H1 (cell line): ENCODE measurements at regions not wholly inside any gene's neighbourhood (a gene's known extent, or its start where the extent isn't known, plus 50 kb on each side); places are given as distances from the start of the nearest gene placed in this dataset.

Experiments
- CTCF ChIA-PET: fragments of 300-600 bp; sonication (Branson Sonifier 250); formaldehyde crosslinking; loops from one replicate; lab custom pipeline; 2021; ENCODE audit not compliant: partially characterized antibody; lab: Charles Lee
- POLR2A ChIA-PET: fragments of 300-600 bp; sonication (Branson Sonifier 250); formaldehyde crosslinking; loops from one replicate; lab custom pipeline; 2021; ENCODE audit warnings: inconsistent platforms; ENCODE audit not compliant: partially characterized antibody; lab: Charles Lee
- DNase-seq, 2 experiments: peaks; one replicate each; pipeline versions ENCODE4 v3.0.0 to v3.0.0-alpha.2; 2010 to 2022; ENCODE audit warnings: low spot score in 2 of 2, low read depth in 1 of 2, mixed read lengths in 1 of 2
- FAIRE-seq: peaks from 2 replicates; lab custom pipeline; 2011; peaks lifted over from hg19 to GRCh38; lab: Jason Lieb, UNC
- H2AFZ ChIP-seq: 2 replicates; pipeline ENCODE4 v1.8.1; 2012; ENCODE audit warnings: low read length, inconsistent platforms
- H2AK5ac ChIP-seq: 2 replicates; pipeline ENCODE4 v1.6.1; 2013; ENCODE audit warnings: low read depth, low read length
- H2BK120ac ChIP-seq: replicated peaks from 2 replicates; pipeline ENCODE3; 2013; ENCODE audit warnings: low read depth, low read length, inconsistent platforms
- H2BK12ac ChIP-seq: 2 replicates; pipeline ENCODE4 v1.6.1; 2013; ENCODE audit warnings: low read depth, low read length
- H2BK15ac ChIP-seq: 2 replicates; pipeline ENCODE4 v1.6.1; 2013; ENCODE audit warnings: low read length
- H2BK20ac ChIP-seq: 2 replicates; pipeline ENCODE4 v1.6.1; 2013; ENCODE audit warnings: low read length
- H2BK5ac ChIP-seq: 2 replicates; pipeline ENCODE4 v1.6.1; 2013; ENCODE audit warnings: low read depth, low read length
- H3K14ac ChIP-seq: 2 replicates; pipeline ENCODE4 v1.6.1; 2013; ENCODE audit warnings: inconsistent platforms; ENCODE audit not compliant: insufficient read length
- H3K18ac ChIP-seq: 2 replicates; pipeline ENCODE4 v1.6.1; 2013; ENCODE audit warnings: low read length; ENCODE audit errors: extremely low read depth
- H3K23ac ChIP-seq: 2 replicates; pipeline ENCODE4 v1.6.1; 2013; ENCODE audit warnings: inconsistent platforms; ENCODE audit not compliant: insufficient read length
- H3K23me2 ChIP-seq: 2 replicates; pipeline ENCODE4 v1.6.1; 2013; ENCODE audit warnings: low read depth, low read length
- H3K27ac ChIP-seq: 2 replicates; pipeline ENCODE4 v1.6.1; 2011; ENCODE audit warnings: low read depth, low read length, inconsistent platforms
- H3K27me3 ChIP-seq, 4 experiments: replicated peaks in 1 of 4; 1 replicate in 1 of 4; 2 replicates in 3 of 4; pipeline versions ENCODE4 v1.6.1 to v1.8.1; 2011 to 2013; ENCODE audit warnings: low read length in 3 of 4, mild to moderate bottlenecking in 3 of 4, inconsistent platforms in 2 of 4, mixed read lengths in 2 of 4, moderate library complexity in 1 of 4; ENCODE audit not compliant: control insufficient read depth in 3 of 4, insufficient read depth in 3 of 4; ENCODE audit errors: extremely low read depth in 1 of 4
- H3K36me3 ChIP-seq, 4 experiments: 2 replicates each; pipeline versions ENCODE4 v1.6.1 to v1.8.1; 2011 to 2013; ENCODE audit warnings: mild to moderate bottlenecking in 4 of 4, low read length in 3 of 4, moderate library complexity in 2 of 4, control low read depth in 1 of 4, inconsistent platforms in 1 of 4; ENCODE audit not compliant: insufficient read depth in 4 of 4, control insufficient read depth in 2 of 4
- H3K4ac ChIP-seq: replicated peaks from 2 replicates; pipeline ENCODE3; 2013; ENCODE audit warnings: low read length, low read depth, mixed read lengths, inconsistent platforms; ENCODE audit not compliant: insufficient read length
- H3K4me1 ChIP-seq, 4 experiments: replicated peaks in 1 of 4; 1 replicate in 1 of 4; 2 replicates in 3 of 4; pipeline versions ENCODE4 v1.6.1 to v1.8.1; 2011 to 2013; ENCODE audit warnings: low read length in 3 of 4, inconsistent platforms in 2 of 4, mixed read lengths in 1 of 4; ENCODE audit not compliant: insufficient read depth in 4 of 4, control insufficient read depth in 3 of 4
- H3K4me2 ChIP-seq, 2 experiments: 2 replicates each; pipeline versions ENCODE4 v1.6.1 to v1.8.1; 2011 to 2013; ENCODE audit warnings: low read depth in 2 of 2, low read length in 2 of 2, control low read depth in 1 of 2, inconsistent platforms in 1 of 2, mild to moderate bottlenecking in 1 of 2; ENCODE audit not compliant: insufficient read depth in 1 of 2
- H3K4me3 ChIP-seq, 4 experiments: fragments of 200-600, 300-600 bp in 1 of 4; sonication (generic), shearing (Covaris generic), sonication (Bioruptor Twin) in 1 of 4; 2 replicates each; pipeline versions ENCODE4 v1.5.1 to v1.8.1; 2011 to 2016; ENCODE audit warnings: low read length in 4 of 4, low read depth in 3 of 4, control low read depth in 2 of 4, inconsistent platforms in 2 of 4, mild to moderate bottlenecking in 2 of 4, mixed read lengths in 1 of 4, moderate library complexity in 1 of 4; ENCODE audit not compliant: insufficient read depth in 2 of 4; ENCODE audit errors: extremely low read depth in 1 of 4
- H3K56ac ChIP-seq: replicated peaks from 2 replicates; pipeline ENCODE3; 2013; ENCODE audit warnings: low read depth, mild to moderate bottlenecking, mixed read lengths, low read length, inconsistent platforms; ENCODE audit not compliant: insufficient read length
- H3K79me1 ChIP-seq: 2 replicates; pipeline ENCODE4 v1.6.1; 2013; ENCODE audit warnings: low read depth, low read length, control low read depth
- H3K79me2 ChIP-seq, 2 experiments: 2 replicates each; pipeline versions ENCODE4 v1.6.1 to v1.8.1; 2012 to 2013; ENCODE audit warnings: low read length in 2 of 2, mild to moderate bottlenecking in 2 of 2, inconsistent platforms in 1 of 2; ENCODE audit not compliant: insufficient read depth in 2 of 2, control insufficient read depth in 1 of 2
- H3K9ac ChIP-seq, 4 experiments: replicated peaks in 1 of 4; 1 replicate in 1 of 4; 2 replicates in 3 of 4; pipeline versions ENCODE4 v1.6.1 to v1.8.1; 2011 to 2013; ENCODE audit warnings: low read depth in 3 of 4, low read length in 3 of 4, control low read depth in 2 of 4, mild to moderate bottlenecking in 2 of 4, moderate library complexity in 2 of 4, inconsistent platforms in 1 of 4; ENCODE audit errors: extremely low read depth in 1 of 4
- H3K9me3 ChIP-seq, 2 experiments: 2 replicates each; pipeline versions ENCODE4 v1.6.1 to v1.8.1; 2012 to 2013; ENCODE audit warnings: mild to moderate bottlenecking in 2 of 2, moderate library complexity in 2 of 2, control low read depth in 1 of 2, inconsistent platforms in 1 of 2, low read depth in 1 of 2, low read length in 1 of 2, mixed read lengths in 1 of 2; ENCODE audit not compliant: insufficient read depth in 2 of 2
- H4K20me1 ChIP-seq, 2 experiments: replicated peaks in 1 of 2; 2 replicates each; pipeline versions ENCODE3 to v1.8.1; 2011 to 2013; ENCODE audit warnings: inconsistent platforms in 2 of 2, low read length in 2 of 2, mild to moderate bottlenecking in 1 of 2; ENCODE audit not compliant: insufficient read depth in 2 of 2, control insufficient read depth in 1 of 2
- H4K5ac ChIP-seq: 2 replicates; pipeline ENCODE4 v1.6.1; 2013; ENCODE audit warnings: low read length, low read depth, mixed read lengths, inconsistent platforms; ENCODE audit not compliant: insufficient read length
- H4K8ac ChIP-seq: 2 replicates; pipeline ENCODE4 v1.8.0; 2013; ENCODE audit warnings: mild to moderate bottlenecking, moderate library complexity, low read length, inconsistent platforms; ENCODE audit not compliant: insufficient read depth; ENCODE audit errors: extremely low read depth
- H4K91ac ChIP-seq: replicated peaks from 2 replicates; pipeline ENCODE3; 2013; ENCODE audit warnings: low read length, mixed read lengths, inconsistent platforms; ENCODE audit not compliant: insufficient read length
- CHD1 ChIP-seq: IDR thresholded peaks from 2 replicates; pipeline ENCODE4 v1.6.1; 2012; ENCODE audit warnings: low read depth, low read length, improper control_type of control experiment
- CHD2 ChIP-seq: IDR thresholded peaks from 2 replicates; pipeline ENCODE4 v1.6.1; 2012; ENCODE audit warnings: low read length, improper control_type of control experiment
- CREB1 ChIP-seq: IDR thresholded peaks from 2 replicates; pipeline ENCODE4 v1.6.1; 2012; ENCODE audit warnings: inconsistent platforms
- HDAC6 ChIP-seq: IDR thresholded peaks from one replicate; pipeline ENCODE4 v1.7.1; 2012; ENCODE audit warnings: low read depth, mild to moderate bottlenecking, inconsistent platforms, low read length, moderate library complexity
- JUN ChIP-seq: IDR thresholded peaks from 2 replicates; pipeline ENCODE4 v1.6.1; 2011; ENCODE audit warnings: low read depth, mild to moderate bottlenecking, improper control_type of control experiment, low read length
- NANOG ChIP-seq: IDR thresholded peaks from 2 replicates; pipeline ENCODE4 v1.6.1; 2011; ENCODE audit warnings: low read length, low read depth, mild to moderate bottlenecking, inconsistent platforms; ENCODE audit not compliant: insufficient read depth, poor library complexity, severe bottlenecking
- PHF8 ChIP-seq: fragments of 200-600 bp; sonication (generic); conservative IDR thresholded peaks from 2 replicates; pipeline ENCODE4 v1.7.1; 2012; ENCODE audit warnings: low read depth, mild to moderate bottlenecking, inconsistent platforms, low read length, moderate library complexity
- POLR2A ChIP-seq, 2 experiments: IDR thresholded peaks; 1 replicate in 1 of 2; 2 replicates in 1 of 2; pipeline ENCODE4 v1.6.1; 2011; ENCODE audit warnings: low read depth in 2 of 2, low read length in 2 of 2, mild to moderate bottlenecking in 2 of 2; ENCODE audit errors: control extremely low read depth in 1 of 2
- RNF2 ChIP-seq: fragments of 200-900, 300-1000 bp; sonication (generic); IDR thresholded peaks from 2 replicates; pipeline ENCODE4 v1.7.1; 2016; ENCODE audit warnings: borderline replicate concordance, low read depth, mild to moderate bottlenecking, antibody characterized with exemption, low read length; ENCODE audit not compliant: poor library complexity, severe bottlenecking; ENCODE audit errors: missing control alignments
- SP1 ChIP-seq: IDR thresholded peaks from 2 replicates; pipeline ENCODE4 v1.6.1; 2011; ENCODE audit warnings: low read depth, low read length
- TCF12 ChIP-seq: IDR thresholded peaks from 2 replicates; pipeline ENCODE4 v1.6.1; 2011; ENCODE audit warnings: low read depth, mild to moderate bottlenecking, low read length
- WGBS, 2 experiments: shearing (Covaris generic) in 1 of 2; methylation state at CpG; one replicate each; pipeline versions ENCODE4 v1.1.6 to v1.1.7; 2013 to 2015; ENCODE audit warnings: low lambda C conversion rate in 2 of 2, mixed read lengths in 2 of 2, inconsistent platforms in 1 of 2, low coverage in 1 of 2, missing lambda C conversion rate in 1 of 2; ENCODE audit not compliant: insufficient replicate concordance in 2 of 2, insufficient coverage in 1 of 2, insufficient read length in 1 of 2; ENCODE audit errors: extremely low coverage in 1 of 2, missing lambda C conversion rate in 1 of 2; 5-methylcytosine and 5-hydroxymethylcytosine counted together
- TF ChIP-seq, protein P1 (sequence below): IDR thresholded peaks from 2 replicates; pipeline ENCODE4 v1.6.1; 2012; ENCODE audit warnings: low read length, inconsistent platforms

DNA sequence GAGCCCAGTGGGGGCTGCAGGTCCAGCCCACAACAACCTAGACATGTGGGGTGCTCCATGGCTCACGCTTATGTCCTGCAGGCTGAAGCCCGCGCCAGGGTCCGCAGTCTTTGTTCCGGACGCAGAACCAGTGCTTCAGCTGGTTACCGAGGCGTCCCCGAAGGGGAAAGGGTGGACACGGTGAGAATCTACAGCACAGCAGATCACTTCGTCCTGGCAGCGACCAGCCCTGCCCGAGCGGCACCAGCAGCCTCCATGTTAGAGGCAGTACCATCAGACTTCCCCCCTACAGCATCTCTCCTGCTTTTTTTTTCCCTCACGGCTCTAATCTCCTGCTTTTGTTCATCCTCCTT is 1736.4 kb downstream of the TP53TG3F start:
- Histone ChIP-seq H3K27me3 (no peaks in the 10 kb centered on the region), H3K79me2 (no peaks in the 10 kb centered on the region), H3K36me3 (no peaks in the 10 kb centered on the region), H3K14ac (no peak overlapping the region), H3K23me2 (no peaks in the 10 kb centered on the region), H4K20me1 (no peaks in the 10 kb centered on the region), H3K56ac (no peak overlapping the region), H2BK12ac (no peak overlapping the region), H2BK120ac (no peak overlapping the region), H3K4me3 (no peak overlapping the region), H3K4me1 (no peaks in the 10 kb centered on the region), H3K18ac (no peak overlapping the region), H3K4ac (no peak overlapping the region), H3K4me2 (no peak overlapping the region), H4K5ac (no peak overlapping the region), H2AK5ac (no peak overlapping the region), H3K23ac (no peak overlapping the region), H2BK15ac (no peak overlapping the region), H2BK5ac (no peak overlapping the region), H3K9ac (no peak overlapping the region), H3K9me3 (peaks cover 74 to 81% of the 10 kb centered on the region in 2 experiments), H3K27ac (no peak overlapping the region), H2BK20ac (no peak overlapping the region), H3K79me1 (no peaks in the 10 kb centered on the region), H4K8ac (no peak overlapping the region), H4K91ac (no peak overlapping the region), H2AFZ (no peak overlapping the region)
- ChIA-PET CTCF (no interaction called here), POLR2A (no interaction called here)
- TF ChIP-seq POLR2A (IDR thresholded peaks at IDR 0.05; ENCODE audit: control extremely low read depth in 1 of 2, low read depth in 2 of 2, low read length in 2 of 2) (no peak), CREB1 (no peak), PHF8 (no peak), CHD1 (no peak), RNF2 (no peak), SP1 (no peak), TCF12 (no peak), CHD2 (no peak), NANOG (no peak), JUN (no peak), HDAC6 (no peak)
- TF ChIP-seq, protein P1, sequence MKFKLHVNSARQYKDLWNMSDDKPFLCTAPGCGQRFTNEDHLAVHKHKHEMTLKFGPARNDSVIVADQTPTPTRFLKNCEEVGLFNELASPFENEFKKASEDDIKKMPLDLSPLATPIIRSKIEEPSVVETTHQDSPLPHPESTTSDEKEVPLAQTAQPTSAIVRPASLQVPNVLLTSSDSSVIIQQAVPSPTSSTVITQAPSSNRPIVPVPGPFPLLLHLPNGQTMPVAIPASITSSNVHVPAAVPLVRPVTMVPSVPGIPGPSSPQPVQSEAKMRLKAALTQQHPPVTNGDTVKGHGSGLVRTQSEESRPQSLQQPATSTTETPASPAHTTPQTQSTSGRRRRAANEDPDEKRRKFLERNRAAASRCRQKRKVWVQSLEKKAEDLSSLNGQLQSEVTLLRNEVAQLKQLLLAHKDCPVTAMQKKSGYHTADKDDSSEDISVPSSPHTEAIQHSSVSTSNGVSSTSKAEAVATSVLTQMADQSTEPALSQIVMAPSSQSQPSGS: no peak
- 95% methylated on average over 15 of the region's 15 CpGs; no CpG with 5 or more reads in 1 of the 2 experiments for WGBS, 2 experiments
- no peak for FAIRE-seq
- DNase-seq: no peak
